ENCODE measurements at regions not wholly inside any gene's neighbourhood (a gene's known extent, or its start where the extent isn't known, plus 50 kb on each side); places are given as distances from the start of the nearest gene placed in this dataset.
"Not testable (repeated sequence)": the region's sequence is repeated elsewhere in the genome, so short reads cannot be mapped to it uniquely, and the experiment has no call there.

GRCh38 chr16:7278636-7279035 is 54.0 kb upstream of the RBFOX1 start:
- no peak for DNase-seq

- no peak for DNase-seq
These were observed 60.0 kb upstream of the RBFOX1 start for GRCh38 chr16:7272567-7273158.

- DNase-seq = no peak
These were observed 61.2 kb upstream of the RBFOX1 start for GRCh38 chr16:7271486-7271885.

GRCh38 chr16:7270823-7271222 is 61.8 kb upstream of the RBFOX1 start:
- DNase-seq = no peak

GRCh38 chr16:7270006-7270405 is 62.6 kb upstream of the RBFOX1 start:
- DNase-seq = no peak

- DNase-seq = no peak
These were observed 64.5 kb upstream of the RBFOX1 start for GRCh38 chr16:7268182-7268581.

GRCh38 chr16:7257016-7257415 is 75.6 kb upstream of the RBFOX1 start:
- no peak for DNase-seq

GRCh38 chr16:7246578-7246977 is 86.1 kb upstream of the RBFOX1 start:
- no peak for DNase-seq

GRCh38 chr16:7239547-7239946 is 93.1 kb upstream of the RBFOX1 start:
- DNase-seq = no peak

GRCh38 chr16:7236824-7237410 is 95.7 kb upstream of the RBFOX1 start:
- DNase-seq = no peak

GRCh38 chr16:7233975-7234374 is 98.7 kb upstream of the RBFOX1 start:
- DNase-seq = no peak

GRCh38 chr16:7231762-7232161 is 100.9 kb upstream of the RBFOX1 start:
- no peak for DNase-seq

GRCh38 chr16:7229433-7230218 is 103.0 kb upstream of the RBFOX1 start:
- DNase-seq = not testable (repeated sequence)

GRCh38 chr16:7227229-7227721 is 105.4 kb upstream of the RBFOX1 start:
- DNase-seq = no peak

GRCh38 chr16:7221157-7221556 is 111.5 kb upstream of the RBFOX1 start:
- DNase-seq = no peak

GRCh38 chr16:7218936-7219335 is 113.7 kb upstream of the RBFOX1 start:
- no peak for DNase-seq

- DNase-seq = no peak
These were observed 114.8 kb upstream of the RBFOX1 start for GRCh38 chr16:7217797-7218196.

GRCh38 chr16:7216719-7217118 is 115.9 kb upstream of the RBFOX1 start:
- DNase-seq = no peak

GRCh38 chr16:7211781-7212180 is 120.9 kb upstream of the RBFOX1 start:
- no peak for DNase-seq

GRCh38 chr16:7209598-7209997 is 123.0 kb upstream of the RBFOX1 start:
- no peak for DNase-seq

GRCh38 chr16:7206469-7206868 is 126.2 kb upstream of the RBFOX1 start:
- no peak for DNase-seq

GRCh38 chr16:7200320-7200719 is 132.3 kb upstream of the RBFOX1 start:
- no peak for DNase-seq

GRCh38 chr16:7185689-7186088 is 147.0 kb upstream of the RBFOX1 start:
- no peak for DNase-seq

GRCh38 chr16:7185165-7185564 is 147.5 kb upstream of the RBFOX1 start:
- no peak for DNase-seq

Measured in activated effector memory CD4-positive, alpha-beta T cell treated with anti-CD3 and anti-CD28 coated beads, Interleukin-2, amount 50 U/mL, for 16 hours (primary cell).